BE2C (cell line): ENCODE measurements at regions not wholly inside any gene's neighbourhood (a gene's known extent, or its start where the extent isn't known, plus 50 kb on each side); places are given as distances from the start of the nearest gene placed in this dataset.
"Not testable (repeated sequence)": the region's sequence is repeated elsewhere in the genome, so short reads cannot be mapped to it uniquely, and the experiment has no call there.

ENCODE experiments used
- DNase-seq: peaks from one replicate; pipeline ENCODE4 v3.0.0-alpha.2; 2020
- H3K27me3 ChIP-seq: fragments of 250-450 bp; sonication (Bioruptor Pico); 2 replicates; pipeline ENCODE4 v1.5.1; 2020; ENCODE audit warnings: mild to moderate bottlenecking
- H3K36me3 ChIP-seq: fragments of 250-450 bp; sonication (Bioruptor Pico); 2 replicates; pipeline ENCODE4 v1.5.1; 2020; ENCODE audit warnings: mild to moderate bottlenecking
- H3K4me1 ChIP-seq: fragments of 250-450 bp; sonication (Bioruptor Pico); 2 replicates; pipeline ENCODE4 v1.5.1; 2020
- H3K4me3 ChIP-seq: 2 replicates; pipeline ENCODE4 v1.5.1; 2011; ENCODE audit warnings: low read depth, low read length
- H3K9me3 ChIP-seq: fragments of 250-450 bp; sonication (Bioruptor Pico); 2 replicates; pipeline ENCODE4 v1.5.1; 2020
- TF ChIP-seq, protein P1 (sequence below): IDR thresholded peaks from 2 replicates; pipeline ENCODE4 v1.5.1; 2012; ENCODE audit warnings: mild to moderate bottlenecking, low read depth, low read length

DNA sequence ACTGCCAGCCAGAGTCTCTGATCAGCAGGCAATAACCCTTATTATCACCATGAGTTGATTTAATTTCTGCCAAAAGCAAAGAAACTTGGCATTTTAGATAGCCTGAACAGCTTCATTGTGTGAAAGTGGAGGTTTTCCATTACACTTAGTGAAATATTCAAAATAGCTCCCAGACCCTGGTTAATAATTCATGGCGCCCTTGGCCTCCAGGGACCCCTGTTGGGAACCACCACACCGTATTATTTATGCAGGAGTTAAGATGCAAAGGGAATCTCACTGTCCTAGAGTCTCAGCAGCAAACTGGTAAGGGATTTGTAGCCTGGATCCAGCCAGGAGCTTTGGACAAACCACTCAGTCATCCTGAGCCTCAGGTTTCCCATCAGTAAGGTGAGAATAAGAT, 110.0 kb upstream of the PABPC3 start:
- no peak overlapping the region for H3K4me3 ChIP-seq
- no peaks in the 10 kb centered on the region for H3K9me3 ChIP-seq
- TF ChIP-seq, protein P1, sequence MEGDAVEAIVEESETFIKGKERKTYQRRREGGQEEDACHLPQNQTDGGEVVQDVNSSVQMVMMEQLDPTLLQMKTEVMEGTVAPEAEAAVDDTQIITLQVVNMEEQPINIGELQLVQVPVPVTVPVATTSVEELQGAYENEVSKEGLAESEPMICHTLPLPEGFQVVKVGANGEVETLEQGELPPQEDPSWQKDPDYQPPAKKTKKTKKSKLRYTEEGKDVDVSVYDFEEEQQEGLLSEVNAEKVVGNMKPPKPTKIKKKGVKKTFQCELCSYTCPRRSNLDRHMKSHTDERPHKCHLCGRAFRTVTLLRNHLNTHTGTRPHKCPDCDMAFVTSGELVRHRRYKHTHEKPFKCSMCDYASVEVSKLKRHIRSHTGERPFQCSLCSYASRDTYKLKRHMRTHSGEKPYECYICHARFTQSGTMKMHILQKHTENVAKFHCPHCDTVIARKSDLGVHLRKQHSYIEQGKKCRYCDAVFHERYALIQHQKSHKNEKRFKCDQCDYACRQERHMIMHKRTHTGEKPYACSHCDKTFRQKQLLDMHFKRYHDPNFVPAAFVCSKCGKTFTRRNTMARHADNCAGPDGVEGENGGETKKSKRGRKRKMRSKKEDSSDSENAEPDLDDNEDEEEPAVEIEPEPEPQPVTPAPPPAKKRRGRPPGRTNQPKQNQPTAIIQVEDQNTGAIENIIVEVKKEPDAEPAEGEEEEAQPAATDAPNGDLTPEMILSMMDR: no peak
- no peaks in the 10 kb centered on the region for H3K4me1 ChIP-seq
- peaks cover 21% of the 10 kb centered on the region for H3K27me3 ChIP-seq
- no peak for DNase-seq
- no peaks in the 10 kb centered on the region for H3K36me3 ChIP-seq

DNA sequence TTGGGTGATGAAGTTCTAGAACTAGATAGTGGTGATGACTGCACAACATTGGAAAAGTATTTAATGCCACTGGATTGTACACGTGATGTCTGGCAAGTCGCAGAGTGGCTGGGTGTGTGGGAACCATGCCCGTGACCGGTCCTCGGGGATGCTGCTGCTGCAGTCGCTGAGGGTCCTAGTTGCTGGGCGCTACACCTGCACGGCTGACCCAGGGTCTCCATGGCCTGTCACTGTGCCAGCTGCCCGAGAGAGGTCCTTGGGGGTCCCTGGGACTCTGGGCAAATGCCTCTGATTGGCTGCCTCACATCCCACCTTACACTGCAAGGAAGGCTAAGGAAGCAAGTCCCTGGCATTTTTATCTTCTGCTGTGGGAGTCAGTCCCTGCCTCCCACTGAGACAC, 109.1 kb upstream of the PABPC3 start:
- no peaks in the 10 kb centered on the region for H3K36me3 ChIP-seq
- no peak overlapping the region for H3K4me3 ChIP-seq
- TF ChIP-seq, protein P1: no peak
- H3K27me3 ChIP-seq: peaks cover 23% of the 10 kb centered on the region
- DNase-seq: no peak
- H3K9me3 ChIP-seq: no peaks in the 10 kb centered on the region
- H3K4me1 ChIP-seq: no peaks in the 10 kb centered on the region

DNA sequence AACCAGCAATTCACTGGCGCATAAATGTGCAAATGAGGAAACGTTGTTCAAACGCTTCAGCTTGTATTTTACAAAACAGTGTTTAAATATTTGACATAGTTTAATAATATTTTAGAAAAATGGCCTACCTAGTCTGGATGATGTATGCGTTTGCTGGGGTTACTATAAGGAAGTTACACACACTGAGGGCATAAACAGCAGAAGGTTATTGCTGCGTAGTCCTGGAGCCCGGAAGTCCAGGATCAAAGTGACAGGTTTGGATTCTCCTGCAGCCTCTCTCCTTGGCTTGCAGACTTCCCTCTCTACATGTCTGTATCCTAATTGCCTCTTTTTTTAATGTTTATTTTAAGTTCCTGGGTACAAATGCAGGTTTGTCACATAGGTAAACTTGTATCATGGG, 106.0 kb upstream of the PABPC3 start:
- not testable (repeated sequence) for DNase-seq, H3K4me3 ChIP-seq, H3K9me3 ChIP-seq, H3K4me1 ChIP-seq, H3K36me3 ChIP-seq
- peaks cover 26% of the 10 kb centered on the region for H3K27me3 ChIP-seq

DNA sequence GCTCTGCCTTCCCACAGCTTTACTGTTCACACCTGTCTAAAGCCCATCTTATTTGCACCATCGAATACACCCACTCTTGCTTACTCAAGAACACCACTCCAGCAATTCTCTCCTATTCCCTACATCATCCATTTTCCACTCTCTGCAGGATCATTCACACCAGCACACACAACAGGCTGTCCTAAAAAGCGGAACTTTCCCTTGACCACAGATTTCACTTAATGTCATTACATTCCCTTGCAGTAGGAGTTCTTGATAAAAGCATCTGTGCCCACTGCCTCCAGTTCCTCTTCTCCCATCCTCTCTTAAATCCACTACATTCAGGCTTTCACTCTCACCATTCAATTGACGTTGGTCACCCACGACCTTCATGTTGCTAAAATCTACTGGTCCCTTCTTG, 103.0 kb upstream of the PABPC3 start:
- DNase-seq, H3K4me3 ChIP-seq, H3K36me3 ChIP-seq, H3K4me1 ChIP-seq, H3K9me3 ChIP-seq: not testable (repeated sequence)
- peaks cover 24% of the 10 kb centered on the region for H3K27me3 ChIP-seq

DNA sequence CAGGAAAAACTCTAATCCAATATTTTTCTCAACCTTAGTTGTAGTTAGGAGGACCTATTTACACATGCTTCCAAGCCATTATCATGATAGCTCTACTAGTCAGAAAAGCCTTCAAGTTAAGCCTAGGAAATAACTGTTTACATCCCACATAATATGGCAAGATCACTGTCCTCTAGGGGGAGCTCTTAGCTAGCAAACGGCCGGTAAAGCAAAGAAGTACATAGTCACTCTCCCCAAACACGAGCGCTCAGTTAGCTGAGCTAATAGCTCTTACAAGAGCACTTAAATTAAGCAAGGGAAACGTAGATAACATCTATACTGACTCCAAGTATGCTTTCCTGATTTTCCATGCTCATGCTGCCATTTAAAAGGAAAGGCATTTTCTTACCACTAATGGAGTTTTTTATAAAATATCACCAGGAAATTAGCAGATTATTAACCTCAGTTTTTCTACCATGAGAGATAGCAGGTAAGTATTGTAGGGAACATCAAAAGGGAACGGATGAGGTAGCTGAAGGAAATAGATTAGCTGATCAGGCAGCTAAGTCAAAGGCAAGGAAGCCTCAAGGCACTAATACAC, 100.6 kb upstream of the PABPC3 start:
- H3K4me3 ChIP-seq: no peak overlapping the region
- no peaks in the 10 kb centered on the region for H3K36me3 ChIP-seq
- H3K27me3 ChIP-seq: peaks cover 8% of the 10 kb centered on the region
- TF ChIP-seq, protein P1: peak; percentile 96
- no peaks in the 10 kb centered on the region for H3K9me3 ChIP-seq
- DNase-seq: peak; percentile 70
- no peaks in the 10 kb centered on the region for H3K4me1 ChIP-seq

DNA sequence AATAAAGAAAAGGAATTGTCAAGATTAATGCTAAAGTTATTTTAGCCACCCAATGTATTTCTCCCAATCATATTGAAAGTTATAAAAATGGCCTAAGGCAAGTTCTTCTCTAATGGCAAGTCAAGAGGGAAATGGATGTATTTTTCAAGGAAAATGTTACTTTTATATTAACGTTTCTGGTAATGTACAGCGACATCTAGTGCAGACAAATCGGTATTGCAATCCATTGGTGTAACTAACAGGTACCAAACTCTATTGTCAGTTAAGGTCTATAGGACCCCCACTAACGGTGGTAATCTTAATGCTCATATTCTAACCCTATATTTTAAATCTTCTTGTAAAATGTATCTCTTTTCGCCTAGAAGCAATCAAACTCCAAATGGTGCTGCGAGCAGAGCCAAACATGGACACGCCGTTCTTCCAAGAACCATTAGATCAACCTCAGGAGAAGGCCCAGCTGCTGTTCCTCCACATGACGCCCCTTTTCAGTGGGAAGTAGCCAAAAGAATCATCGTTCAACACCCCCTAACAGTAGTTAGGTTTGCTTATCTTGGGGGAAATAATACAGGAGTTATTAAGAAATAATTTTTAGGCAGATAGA, 98.5 kb upstream of the PABPC3 start:
- Histone ChIP-seq H3K4me1 (no peaks in the 10 kb centered on the region), H3K9me3 (no peaks in the 10 kb centered on the region), H3K27me3 (peaks cover 11% of the 10 kb centered on the region), H3K36me3 (no peaks in the 10 kb centered on the region), H3K4me3 (no peak overlapping the region)
- peak; percentile 29 for DNase-seq
- TF ChIP-seq, protein P1: peak; percentile 70

DNA sequence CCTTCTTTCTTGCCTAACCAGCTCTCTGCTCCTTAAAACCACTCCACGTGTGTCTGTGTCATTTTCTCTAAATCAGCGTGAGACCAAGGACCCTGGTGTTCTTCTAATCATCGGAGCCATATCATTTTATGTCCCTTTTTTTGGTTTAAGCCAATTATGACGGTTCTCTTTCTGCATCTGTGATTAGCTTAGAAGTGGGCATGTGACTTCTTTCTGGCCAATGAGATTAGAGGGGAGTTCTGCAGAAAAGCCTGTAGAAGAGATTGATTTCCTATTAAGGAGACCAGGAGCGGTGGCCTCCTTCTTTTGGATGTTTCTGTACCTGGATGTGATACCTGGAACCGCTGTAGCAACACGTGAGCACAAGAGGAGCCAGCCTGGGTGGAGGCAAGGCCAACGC, 97.5 kb upstream of the PABPC3 start:
- no peaks in the 10 kb centered on the region for H3K4me1 ChIP-seq
- no peaks in the 10 kb centered on the region for H3K9me3 ChIP-seq
- peaks cover 11% of the 10 kb centered on the region for H3K27me3 ChIP-seq
- H3K36me3 ChIP-seq: no peaks in the 10 kb centered on the region
- no peak overlapping the region for H3K4me3 ChIP-seq
- TF ChIP-seq, protein P1: no peak
- DNase-seq: no peak
